ENCODE measurements at regions not wholly inside any gene's neighbourhood (a gene's known extent, or its start where the extent isn't known, plus 50 kb on each side); places are given as distances from the start of the nearest gene placed in this dataset.

DNA sequence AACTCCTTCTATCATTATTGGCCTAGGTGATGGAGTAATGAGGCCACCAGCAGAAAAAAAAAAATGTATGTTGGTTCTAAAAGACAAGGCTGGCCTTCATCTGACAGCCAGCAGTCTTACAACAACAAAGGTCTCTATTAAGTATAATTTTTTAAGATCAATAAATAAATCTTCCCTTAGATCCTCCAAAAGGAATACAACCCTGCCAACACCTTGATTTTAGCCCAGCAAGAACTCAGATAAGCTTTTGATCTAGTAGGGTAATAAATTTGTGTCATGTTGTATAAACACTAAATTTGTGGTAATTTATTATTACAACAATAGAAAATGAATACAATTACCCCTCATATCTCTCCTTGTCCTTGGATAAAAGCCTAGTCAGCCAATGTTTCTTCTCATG lies 633.2 kb upstream of the FAM174A start:
- TF ChIP-seq SP1 (IDR thresholded peaks at IDR 0.05; ENCODE audit: low read depth), result no peak
- TF ChIP-seq, protein P1, sequence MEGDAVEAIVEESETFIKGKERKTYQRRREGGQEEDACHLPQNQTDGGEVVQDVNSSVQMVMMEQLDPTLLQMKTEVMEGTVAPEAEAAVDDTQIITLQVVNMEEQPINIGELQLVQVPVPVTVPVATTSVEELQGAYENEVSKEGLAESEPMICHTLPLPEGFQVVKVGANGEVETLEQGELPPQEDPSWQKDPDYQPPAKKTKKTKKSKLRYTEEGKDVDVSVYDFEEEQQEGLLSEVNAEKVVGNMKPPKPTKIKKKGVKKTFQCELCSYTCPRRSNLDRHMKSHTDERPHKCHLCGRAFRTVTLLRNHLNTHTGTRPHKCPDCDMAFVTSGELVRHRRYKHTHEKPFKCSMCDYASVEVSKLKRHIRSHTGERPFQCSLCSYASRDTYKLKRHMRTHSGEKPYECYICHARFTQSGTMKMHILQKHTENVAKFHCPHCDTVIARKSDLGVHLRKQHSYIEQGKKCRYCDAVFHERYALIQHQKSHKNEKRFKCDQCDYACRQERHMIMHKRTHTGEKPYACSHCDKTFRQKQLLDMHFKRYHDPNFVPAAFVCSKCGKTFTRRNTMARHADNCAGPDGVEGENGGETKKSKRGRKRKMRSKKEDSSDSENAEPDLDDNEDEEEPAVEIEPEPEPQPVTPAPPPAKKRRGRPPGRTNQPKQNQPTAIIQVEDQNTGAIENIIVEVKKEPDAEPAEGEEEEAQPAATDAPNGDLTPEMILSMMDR (IDR thresholded peaks at IDR 0.05 in 2 of 3, conservative IDR thresholded peaks at IDR 0.05 in 1 of 3; ENCODE audit: borderline replicate concordance in 1 of 3, insufficient read depth in 1 of 3, low read depth in 2 of 3, low read length in 2 of 3), result no peak
- TF ChIP-seq JUND (IDR thresholded peaks at IDR 0.05), result no peak
- TF ChIP-seq EZH2phosphoT487 (IDR thresholded peaks at IDR 0.05; ENCODE audit: borderline replicate concordance), result no peak
- no peak for TF ChIP-seq POLR2AphosphoS5 (IDR thresholded peaks at IDR 0.05; ENCODE audit: low read depth, low read length)
- TF ChIP-seq, protein P2, sequence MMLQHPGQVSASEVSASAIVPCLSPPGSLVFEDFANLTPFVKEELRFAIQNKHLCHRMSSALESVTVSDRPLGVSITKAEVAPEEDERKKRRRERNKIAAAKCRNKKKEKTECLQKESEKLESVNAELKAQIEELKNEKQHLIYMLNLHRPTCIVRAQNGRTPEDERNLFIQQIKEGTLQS (IDR thresholded peaks at IDR 0.05), result no peak
- TF ChIP-seq MAX (IDR thresholded peaks at IDR 0.05), result no peak
- TF ChIP-seq CBX3 (IDR thresholded peaks at IDR 0.05; ENCODE audit: low read depth), result no peak
- TF ChIP-seq POLR2A (IDR thresholded peaks at IDR 0.05; ENCODE audit: borderline replicate concordance, extremely low read depth, insufficient read depth, insufficient read length), result no peak
- no peak for TF ChIP-seq REST (IDR thresholded peaks at IDR 0.05; ENCODE audit: low read depth)
- no peak for TF ChIP-seq RAD21 (IDR thresholded peaks at IDR 0.05; ENCODE audit: low read depth)
- TF ChIP-seq EZH2 (IDR thresholded peaks at IDR 0.05), result no peak
- no peak for TF ChIP-seq SIN3A (IDR thresholded peaks at IDR 0.05; ENCODE audit: low read depth)
